ENCODE measurements at regions not wholly inside any gene's neighbourhood (a gene's known extent, or its start where the extent isn't known, plus 50 kb on each side); places are given as distances from the start of the nearest gene placed in this dataset.

GRCh38 chr20:21017528-21018085, 88.6 kb downstream of the LINC00237 start:
- Histone ChIP-seq H3K27ac (no peak overlapping the region), H3K27me3 (replicated peaks) (no peaks in the 10 kb centered on the region), H3K4me3 (no peak overlapping the region), H3K36me3 (no peaks in the 10 kb centered on the region), H3K4me1 (replicated peaks) (no peaks in the 10 kb centered on the region), H3K9me3 (replicated peaks) (no peaks in the 10 kb centered on the region)
- DNase-seq (ENCODE audit: low read depth in 1 of 2, low spot score in 2 of 2) = no peak

- Histone ChIP-seq H3K4me3 (no peak overlapping the region), H3K27me3 (replicated peaks) (no peaks in the 10 kb centered on the region), H3K9me3 (replicated peaks) (no peaks in the 10 kb centered on the region), H3K4me1 (replicated peaks) (no peaks in the 10 kb centered on the region), H3K27ac (no peak overlapping the region), H3K36me3 (no peaks in the 10 kb centered on the region)
- DNase-seq (ENCODE audit: low read depth in 1 of 2, low spot score in 2 of 2) = no peak
Measured at GRCh38 chr20:21016751-21017150, 89.4 kb downstream of the LINC00237 start.

GRCh38 chr20:21014528-21014927, 91.6 kb downstream of the LINC00237 start:
- no peak overlapping the region for H3K27ac ChIP-seq
- H3K27me3 ChIP-seq (replicated peaks) = no peaks in the 10 kb centered on the region
- no peak overlapping the region for H3K4me3 ChIP-seq
- no peaks in the 10 kb centered on the region for H3K9me3 ChIP-seq (replicated peaks)
- DNase-seq (ENCODE audit: low read depth in 1 of 2, low spot score in 2 of 2) = no peak
- H3K36me3 ChIP-seq = no peaks in the 10 kb centered on the region
- no peaks in the 10 kb centered on the region for H3K4me1 ChIP-seq (replicated peaks)

- H3K36me3 ChIP-seq = no peaks in the 10 kb centered on the region
- DNase-seq (ENCODE audit: low read depth in 1 of 2, low spot score in 2 of 2) = no peak
- H3K27me3 ChIP-seq (replicated peaks) = no peaks in the 10 kb centered on the region
- no peaks in the 10 kb centered on the region for H3K4me1 ChIP-seq (replicated peaks)
- no peak overlapping the region for H3K4me3 ChIP-seq
- H3K27ac ChIP-seq = no peak overlapping the region
- no peaks in the 10 kb centered on the region for H3K9me3 ChIP-seq (replicated peaks)
Measured at GRCh38 chr20:21008951-21009350, 97.2 kb downstream of the LINC00237 start.

- Histone ChIP-seq H3K36me3 (no peaks in the 10 kb centered on the region), H3K4me1 (replicated peaks) (no peaks in the 10 kb centered on the region), H3K4me3 (no peak overlapping the region), H3K27ac (no peak overlapping the region), H3K9me3 (replicated peaks) (no peaks in the 10 kb centered on the region), H3K27me3 (replicated peaks) (no peaks in the 10 kb centered on the region)
- no peak for DNase-seq (ENCODE audit: low read depth in 1 of 2, low spot score in 2 of 2)
Measured at GRCh38 chr20:21006611-21007010, 99.5 kb downstream of the LINC00237 start.

- Histone ChIP-seq H3K4me3 (no peak overlapping the region), H3K9me3 (replicated peaks) (no peaks in the 10 kb centered on the region)
- no peak for DNase-seq (ENCODE audit: low read depth in 1 of 2, low spot score in 2 of 2)
Measured at GRCh38 chr20:21004386-21005076, 101.6 kb downstream of the LINC00237 start.

GRCh38 chr20:21003902-21004301, 102.3 kb downstream of the LINC00237 start:
- no peaks in the 10 kb centered on the region for H3K27me3 ChIP-seq (replicated peaks)
- H3K36me3 ChIP-seq = no peaks in the 10 kb centered on the region
- no peaks in the 10 kb centered on the region for H3K4me1 ChIP-seq (replicated peaks)
- H3K27ac ChIP-seq = no peak overlapping the region
- no peaks in the 10 kb centered on the region for H3K9me3 ChIP-seq (replicated peaks)
- DNase-seq (ENCODE audit: low read depth in 1 of 2, low spot score in 2 of 2) = no peak
- no peak overlapping the region for H3K4me3 ChIP-seq

More at GRCh38 chr20:21004386-21005076, 101.6 kb downstream of the LINC00237 start:
- Histone ChIP-seq H3K27ac (no peak overlapping the region), H3K36me3 (no peaks in the 10 kb centered on the region), H3K27me3 (replicated peaks) (no peaks in the 10 kb centered on the region), H3K4me1 (replicated peaks) (no peaks in the 10 kb centered on the region)

GRCh38 chr20:21002486-21002885, 103.7 kb downstream of the LINC00237 start:
- Histone ChIP-seq H3K9me3 (replicated peaks) (no peaks in the 10 kb centered on the region), H3K36me3 (no peaks in the 10 kb centered on the region), H3K27ac (no peak overlapping the region), H3K4me3 (no peak overlapping the region), H3K27me3 (replicated peaks) (no peaks in the 10 kb centered on the region), H3K4me1 (replicated peaks) (no peaks in the 10 kb centered on the region)
- DNase-seq (ENCODE audit: low read depth in 1 of 2, low spot score in 2 of 2) = no peak

- Histone ChIP-seq H3K9me3 (replicated peaks) (no peaks in the 10 kb centered on the region), H3K36me3 (no peaks in the 10 kb centered on the region), H3K4me3 (no peak overlapping the region), H3K27me3 (replicated peaks) (no peaks in the 10 kb centered on the region; the same call in 1 of the 2 replicates), H3K27ac (no peak overlapping the region), H3K4me1 (replicated peaks) (no peaks in the 10 kb centered on the region)
- DNase-seq (ENCODE audit: low read depth in 1 of 2, low spot score in 2 of 2) = no peak
Measured at GRCh38 chr20:20993372-20993771, 112.8 kb downstream of the LINC00237 start.

GRCh38 chr20:20992686-20993360, 113.3 kb downstream of the LINC00237 start:
- Histone ChIP-seq H3K4me3 (no peak overlapping the region), H3K36me3 (no peaks in the 10 kb centered on the region), H3K27ac (no peak overlapping the region), H3K9me3 (replicated peaks) (no peaks in the 10 kb centered on the region), H3K27me3 (replicated peaks) (no peaks in the 10 kb centered on the region; the same call in 1 of the 2 replicates), H3K4me1 (replicated peaks) (no peaks in the 10 kb centered on the region)
- no peak for DNase-seq (ENCODE audit: low read depth in 1 of 2, low spot score in 2 of 2)

GRCh38 chr20:20992277-20992676, 113.9 kb downstream of the LINC00237 start:
- no peaks in the 10 kb centered on the region; the same call in 1 of the 2 replicates for H3K27me3 ChIP-seq (replicated peaks)

GRCh38 chr20:20989081-20989480, 117.1 kb downstream of the LINC00237 start:
- no peaks in the 10 kb centered on the region for H3K4me1 ChIP-seq (replicated peaks)
- H3K27me3 ChIP-seq (replicated peaks) = no peaks in the 10 kb centered on the region; the same call in 1 of the 2 replicates
- H3K9me3 ChIP-seq (replicated peaks) = no peaks in the 10 kb centered on the region
- no peak overlapping the region for H3K27ac ChIP-seq
- DNase-seq (ENCODE audit: low read depth in 1 of 2, low spot score in 2 of 2) = no peak
- H3K4me3 ChIP-seq = no peak overlapping the region
- H3K36me3 ChIP-seq = no peaks in the 10 kb centered on the region

More at GRCh38 chr20:20992277-20992676, 113.9 kb downstream of the LINC00237 start:
- H3K9me3 ChIP-seq (replicated peaks) = no peaks in the 10 kb centered on the region
- no peaks in the 10 kb centered on the region for H3K4me1 ChIP-seq (replicated peaks)
- no peaks in the 10 kb centered on the region for H3K36me3 ChIP-seq
- DNase-seq (ENCODE audit: low read depth in 1 of 2, low spot score in 2 of 2) = no peak
- H3K27ac ChIP-seq = no peak overlapping the region
- no peak overlapping the region for H3K4me3 ChIP-seq

- Histone ChIP-seq H3K4me3 (no peak overlapping the region), H3K27ac (no peak overlapping the region), H3K27me3 (replicated peaks) (no peaks in the 10 kb centered on the region), H3K9me3 (replicated peaks) (no peaks in the 10 kb centered on the region; the same call in 1 of the 2 replicates), H3K36me3 (no peaks in the 10 kb centered on the region), H3K4me1 (replicated peaks) (no peaks in the 10 kb centered on the region)
- DNase-seq (ENCODE audit: low read depth in 1 of 2, low spot score in 2 of 2) = no peak
Measured at GRCh38 chr20:20979934-20980333, 126.2 kb downstream of the LINC00237 start.

- no peaks in the 10 kb centered on the region for H3K27me3 ChIP-seq (replicated peaks)
- H3K4me1 ChIP-seq (replicated peaks) = no peaks in the 10 kb centered on the region
- DNase-seq (ENCODE audit: low read depth in 1 of 2, low spot score in 2 of 2) = no peak
- H3K36me3 ChIP-seq = no peaks in the 10 kb centered on the region
- no peaks in the 10 kb centered on the region; the same call in 1 of the 2 replicates for H3K9me3 ChIP-seq (replicated peaks)
- no peak overlapping the region for H3K27ac ChIP-seq
- H3K4me3 ChIP-seq = no peak overlapping the region
Measured at GRCh38 chr20:20977786-20978185, 128.4 kb downstream of the LINC00237 start.

All from SJSA1 (cell line).